Fibroblast of pulmonary artery (primary cell): ENCODE measurements at regions not wholly inside any gene's neighbourhood (a gene's known extent, or its start where the extent isn't known, plus 50 kb on each side); places are given as distances from the start of the nearest gene placed in this dataset.

ENCODE experiments used
- DNase-seq: peaks from one replicate; pipeline ENCODE4 v3.0.0-alpha.2; 2010; ENCODE audit warnings: low read depth
- H3K4me3 ChIP-seq: replicated peaks from 2 replicates; pipeline ENCODE4 v1.5.1; 2011; ENCODE audit warnings: low read depth, mild to moderate bottlenecking, control low read depth, low read length, moderate library complexity
- TF ChIP-seq, protein P1 (sequence below): IDR thresholded peaks from 2 replicates; pipeline ENCODE4 v1.5.1; 2011; ENCODE audit warnings: mild to moderate bottlenecking, control low read depth, low read length, inconsistent platforms; ENCODE audit errors: missing control alignments

DNA sequence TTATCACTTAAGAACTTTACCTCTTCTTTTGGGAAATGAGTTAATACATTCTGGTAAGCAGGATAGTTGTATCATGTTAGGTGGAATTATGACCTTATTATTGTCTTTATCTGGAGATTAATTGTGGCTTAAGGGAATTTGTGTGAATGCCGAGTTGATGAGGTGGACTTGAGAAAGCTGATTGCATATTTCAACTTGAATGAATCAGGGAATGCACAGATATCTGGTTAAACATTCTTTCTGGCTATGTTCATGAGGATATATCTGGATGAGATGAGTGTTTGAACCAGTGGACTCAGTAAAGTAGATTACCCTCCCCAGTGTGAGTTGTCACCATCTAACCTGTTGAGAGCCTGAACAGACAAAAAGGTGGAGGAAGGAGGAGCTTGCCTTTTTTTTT lies 326.1 kb upstream of the GOT2 start:
- peak; percentile 59 for DNase-seq
- H3K4me3 ChIP-seq, result no peak overlapping the region
- TF ChIP-seq, protein P1, sequence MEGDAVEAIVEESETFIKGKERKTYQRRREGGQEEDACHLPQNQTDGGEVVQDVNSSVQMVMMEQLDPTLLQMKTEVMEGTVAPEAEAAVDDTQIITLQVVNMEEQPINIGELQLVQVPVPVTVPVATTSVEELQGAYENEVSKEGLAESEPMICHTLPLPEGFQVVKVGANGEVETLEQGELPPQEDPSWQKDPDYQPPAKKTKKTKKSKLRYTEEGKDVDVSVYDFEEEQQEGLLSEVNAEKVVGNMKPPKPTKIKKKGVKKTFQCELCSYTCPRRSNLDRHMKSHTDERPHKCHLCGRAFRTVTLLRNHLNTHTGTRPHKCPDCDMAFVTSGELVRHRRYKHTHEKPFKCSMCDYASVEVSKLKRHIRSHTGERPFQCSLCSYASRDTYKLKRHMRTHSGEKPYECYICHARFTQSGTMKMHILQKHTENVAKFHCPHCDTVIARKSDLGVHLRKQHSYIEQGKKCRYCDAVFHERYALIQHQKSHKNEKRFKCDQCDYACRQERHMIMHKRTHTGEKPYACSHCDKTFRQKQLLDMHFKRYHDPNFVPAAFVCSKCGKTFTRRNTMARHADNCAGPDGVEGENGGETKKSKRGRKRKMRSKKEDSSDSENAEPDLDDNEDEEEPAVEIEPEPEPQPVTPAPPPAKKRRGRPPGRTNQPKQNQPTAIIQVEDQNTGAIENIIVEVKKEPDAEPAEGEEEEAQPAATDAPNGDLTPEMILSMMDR, result no peak

DNA sequence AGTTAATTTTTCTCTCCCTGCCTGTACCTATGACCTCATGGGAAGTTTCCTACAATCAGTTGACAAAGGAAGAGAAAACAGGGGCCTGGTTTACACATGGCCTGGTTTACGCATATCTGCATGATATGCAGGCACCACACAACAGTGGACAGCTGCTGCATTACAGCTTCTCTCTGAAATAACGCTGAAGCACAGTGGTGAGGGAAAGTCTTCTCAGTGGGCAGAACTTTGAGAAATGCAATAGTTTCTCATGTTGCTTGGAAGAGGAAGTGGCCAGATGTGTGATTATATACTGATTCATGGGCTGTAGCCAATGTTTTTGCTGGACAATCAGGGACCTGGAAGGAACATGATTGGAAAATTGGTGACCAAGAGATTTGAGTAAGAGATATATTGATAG lies 324.1 kb upstream of the GOT2 start:
- TF ChIP-seq, protein P1, result no peak
- H3K4me3 ChIP-seq, result no peak overlapping the region
- no peak for DNase-seq

DNA sequence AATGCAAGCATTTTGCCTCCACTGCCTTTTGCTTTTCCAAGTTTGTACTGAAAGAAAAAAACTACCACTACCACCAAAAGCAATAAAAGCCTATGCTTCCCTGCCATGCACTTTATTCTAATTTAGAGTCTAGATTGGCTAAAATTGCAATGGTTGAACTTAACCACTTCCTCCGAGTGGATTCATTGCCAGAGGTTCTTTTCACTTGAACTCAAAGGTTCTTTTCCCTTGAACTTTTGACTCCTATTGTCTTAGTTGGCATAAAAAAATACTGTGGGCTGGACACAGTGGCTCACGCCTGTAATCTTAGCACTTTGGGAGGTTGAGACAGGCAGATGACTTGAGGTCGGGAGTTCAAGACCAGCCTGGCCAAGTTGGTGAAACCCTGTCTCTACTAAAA lies 319.8 kb upstream of the GOT2 start:
- no peak for DNase-seq
- TF ChIP-seq, protein P1, result no peak
- H3K4me3 ChIP-seq, result no peak overlapping the region

DNA sequence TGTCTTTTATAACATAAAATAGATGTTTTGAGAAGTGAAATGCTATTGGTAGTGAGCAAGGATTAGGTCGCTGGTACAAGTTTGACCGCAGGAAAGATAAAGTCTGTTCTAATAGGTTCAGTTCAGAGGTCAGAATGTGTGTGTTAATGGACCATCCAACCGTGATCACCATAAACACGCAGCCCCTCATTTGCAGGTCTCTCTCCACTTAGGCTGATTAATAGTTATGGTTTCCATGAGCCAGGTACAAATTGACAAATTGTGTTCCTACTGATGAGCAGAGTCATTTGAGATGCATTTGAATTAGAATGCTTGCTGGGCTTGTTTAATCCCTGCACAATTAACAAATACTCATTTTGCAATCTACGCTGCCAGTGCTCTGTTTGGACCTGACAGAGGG lies 318.1 kb upstream of the GOT2 start:
- DNase-seq, result no peak
- TF ChIP-seq, protein P1, result no peak
- H3K4me3 ChIP-seq, result no peak overlapping the region

DNA sequence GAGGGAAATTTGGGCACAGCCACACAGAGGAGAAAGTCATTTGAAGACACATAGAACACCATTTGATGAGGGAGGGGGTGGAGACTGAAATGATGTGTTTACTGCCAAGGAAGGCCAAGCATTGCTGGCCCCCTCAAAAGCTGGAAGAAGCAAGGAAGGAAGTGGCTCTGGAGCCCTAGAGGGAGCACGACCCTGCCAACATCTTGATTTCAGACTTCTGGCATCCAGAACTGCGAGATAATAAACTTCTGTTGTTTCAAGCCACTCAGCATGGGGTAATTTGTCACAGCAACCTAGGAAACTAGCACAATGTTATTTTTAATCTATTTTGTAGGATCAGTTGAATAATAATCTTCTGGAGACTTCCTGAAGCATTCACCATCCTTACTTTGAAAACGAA lies 314.8 kb upstream of the GOT2 start:
- H3K4me3 ChIP-seq, result no peak overlapping the region
- DNase-seq, result no peak
- TF ChIP-seq, protein P1, result no peak

DNA sequence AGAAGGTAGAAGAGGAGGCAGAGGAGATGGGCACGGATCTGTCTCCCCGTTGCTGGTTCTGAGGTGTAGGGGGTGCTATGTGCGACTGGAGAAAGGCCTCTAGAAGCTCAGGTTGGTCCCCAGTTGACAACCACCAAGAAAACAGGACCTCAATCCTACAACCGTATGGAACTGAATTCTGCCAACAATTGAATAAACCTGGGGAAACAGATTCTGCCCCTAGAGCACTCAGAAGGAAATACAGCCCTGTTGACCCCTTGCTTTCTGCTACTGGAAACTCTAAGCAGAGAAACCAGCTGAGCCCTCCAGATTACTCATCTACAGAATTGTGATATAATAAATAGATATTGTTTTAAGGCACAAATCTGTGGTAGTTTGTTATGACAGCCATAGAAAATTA lies 313.0 kb upstream of the GOT2 start:
- no peak for DNase-seq
- TF ChIP-seq, protein P1, result no peak
- no peak overlapping the region for H3K4me3 ChIP-seq

DNA sequence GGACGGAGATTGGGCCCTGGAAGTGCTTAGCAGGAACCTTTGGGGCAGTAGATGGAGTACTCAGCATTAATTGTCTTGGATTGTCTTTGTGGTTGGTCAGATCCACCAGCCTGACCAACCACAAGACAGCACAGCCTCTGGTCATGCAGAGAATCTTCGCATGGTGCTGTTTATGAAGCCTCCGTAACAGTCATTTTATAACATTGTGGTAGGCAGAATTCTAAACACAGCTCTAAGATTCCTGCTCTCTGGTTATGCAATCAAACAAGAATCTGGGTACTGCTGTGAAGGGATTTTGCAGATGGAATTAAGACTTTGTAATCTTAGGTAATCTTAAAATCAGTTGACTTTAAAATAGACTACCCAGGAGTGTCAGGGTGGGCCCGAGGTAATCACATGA lies 312.2 kb upstream of the GOT2 start:
- TF ChIP-seq, protein P1, result no peak
- H3K4me3 ChIP-seq, result no peak overlapping the region
- DNase-seq, result no peak
